ENCODE measurements at regions not wholly inside any gene's neighbourhood (a gene's known extent, or its start where the extent isn't known, plus 50 kb on each side); places are given as distances from the start of the nearest gene placed in this dataset.

GRCh38 chr6:126764671-126765070, 353.8 kb upstream of the RSPO3 start:
- DNase-seq: no peak

DNA sequence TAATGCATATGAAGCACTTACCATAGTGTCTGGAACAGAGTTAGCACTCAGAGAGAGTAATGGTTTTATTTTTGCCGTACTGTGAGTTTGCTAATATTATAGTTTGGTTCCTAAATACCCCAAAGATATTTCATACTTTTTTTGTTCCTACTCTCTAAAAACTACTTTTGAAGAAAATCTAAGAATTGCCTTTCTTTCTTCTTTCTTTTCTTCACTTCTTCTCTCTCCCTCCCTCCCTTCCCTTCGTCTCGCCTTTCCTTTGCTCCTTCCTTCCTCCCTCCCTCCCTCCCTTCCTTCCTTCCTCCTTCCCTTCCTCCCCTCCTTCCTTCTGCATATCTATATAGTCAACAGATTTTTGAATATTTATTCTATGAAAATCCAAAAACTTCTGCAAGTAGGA, 351.7 kb upstream of the RSPO3 start:
- DNase-seq: no peak

DNA sequence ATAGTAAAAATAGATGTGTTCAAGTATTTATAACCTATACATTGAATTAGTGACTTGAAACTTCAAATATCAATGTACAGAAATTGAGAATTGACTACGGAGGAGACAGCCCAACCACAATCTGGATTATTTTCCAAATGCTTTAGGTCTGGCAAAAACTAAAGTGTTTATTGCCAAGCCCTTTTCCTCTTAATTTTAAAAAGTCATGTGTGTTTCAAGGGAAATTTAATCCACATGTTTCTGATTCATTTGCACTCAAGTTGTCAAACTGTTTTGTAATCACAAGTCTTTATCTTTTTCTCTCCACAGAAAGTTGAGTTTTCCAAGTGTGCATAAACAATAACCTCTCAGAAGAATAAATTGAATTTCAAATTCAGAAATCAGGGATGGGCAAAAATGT, 350.8 kb upstream of the RSPO3 start:
- no peak for DNase-seq

GRCh38 chr6:126770176-126770575, 348.3 kb upstream of the RSPO3 start:
- DNase-seq: no peak

DNA sequence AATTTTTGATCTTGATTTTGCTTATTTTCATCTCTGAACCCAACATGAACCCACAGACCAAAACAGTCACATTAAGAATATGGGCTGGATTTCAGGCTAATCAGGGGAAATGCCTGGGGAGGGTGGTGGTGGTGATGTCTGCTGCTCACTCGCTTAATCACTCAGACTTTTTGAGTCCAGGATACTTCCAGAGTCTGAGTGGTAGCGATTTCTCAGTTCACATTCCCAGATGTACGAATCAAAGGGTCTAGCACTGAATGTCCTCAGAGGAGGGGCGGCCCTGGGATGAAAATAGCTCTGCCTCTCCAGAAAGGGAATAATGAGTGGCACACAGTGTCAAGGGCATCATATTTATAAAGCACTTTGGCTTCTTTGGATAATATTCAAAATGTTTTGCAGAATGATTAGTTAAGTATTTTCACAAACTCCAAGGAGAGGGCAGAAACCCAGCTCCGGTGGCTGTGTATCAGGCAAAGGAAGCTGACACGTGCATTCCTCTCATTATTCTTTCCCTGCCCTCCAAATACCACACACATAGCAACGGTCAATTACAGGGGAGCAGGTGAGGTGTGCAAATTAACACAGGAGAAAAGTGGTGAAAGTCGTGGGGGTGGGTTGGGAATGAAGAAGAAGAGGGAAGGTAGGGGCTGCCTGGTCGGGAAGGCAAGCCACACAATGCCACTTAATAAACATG, 345.2 kb upstream of the RSPO3 start:
- no peak for DNase-seq

DNA sequence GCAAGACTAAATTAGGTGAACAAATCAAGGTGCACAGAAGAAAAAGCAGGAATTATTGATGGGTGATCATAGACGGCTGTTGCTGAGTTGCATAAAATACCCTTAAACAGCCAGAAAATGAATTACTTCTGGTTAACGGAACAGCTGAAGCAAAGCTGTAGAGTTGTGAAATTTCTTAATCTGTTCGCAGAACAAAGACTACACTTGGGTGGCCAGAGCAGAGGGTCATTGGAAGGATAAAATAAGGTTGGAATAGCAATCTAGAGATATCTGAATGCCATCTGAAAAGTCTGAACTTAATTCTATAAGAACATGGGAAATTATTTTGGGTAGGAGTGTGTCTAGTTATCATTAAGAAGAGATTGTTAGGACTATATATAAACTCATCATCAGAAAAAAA, 339.1 kb upstream of the RSPO3 start:
- no peak for DNase-seq

- DNase-seq: no peak
Measured at GRCh38 chr6:126781582-126781981, 336.9 kb upstream of the RSPO3 start.

DNA sequence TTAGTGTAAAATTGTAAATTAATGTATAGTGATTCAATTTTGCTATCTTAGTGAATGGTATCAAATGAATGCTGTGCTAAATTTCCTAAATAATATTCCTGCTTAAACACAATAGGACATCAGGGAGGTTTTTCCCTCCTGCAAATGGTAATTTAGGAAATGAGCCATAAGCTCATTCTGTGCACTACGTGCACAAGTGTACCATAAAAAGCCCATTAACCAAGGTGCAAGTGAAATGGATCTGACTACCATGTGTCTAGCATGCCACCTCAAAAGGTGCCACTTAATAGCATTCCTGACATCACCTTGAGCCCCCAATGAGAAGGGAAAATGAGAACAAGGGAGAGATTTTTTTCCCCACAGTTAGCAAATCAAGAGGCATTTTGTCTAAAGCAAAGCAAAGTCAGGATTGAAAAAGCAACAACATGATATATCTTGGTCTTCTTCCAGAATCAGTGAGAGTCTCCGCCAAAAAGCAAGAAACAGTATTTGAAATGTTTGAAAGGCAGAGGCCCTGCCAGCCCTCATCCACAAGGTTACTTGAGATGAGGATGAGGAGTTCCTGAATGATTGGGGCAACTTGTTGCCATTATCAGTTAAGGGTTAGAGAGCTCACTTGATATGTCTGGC, 334.2 kb upstream of the RSPO3 start:
- DNase-seq: no peak

DNA sequence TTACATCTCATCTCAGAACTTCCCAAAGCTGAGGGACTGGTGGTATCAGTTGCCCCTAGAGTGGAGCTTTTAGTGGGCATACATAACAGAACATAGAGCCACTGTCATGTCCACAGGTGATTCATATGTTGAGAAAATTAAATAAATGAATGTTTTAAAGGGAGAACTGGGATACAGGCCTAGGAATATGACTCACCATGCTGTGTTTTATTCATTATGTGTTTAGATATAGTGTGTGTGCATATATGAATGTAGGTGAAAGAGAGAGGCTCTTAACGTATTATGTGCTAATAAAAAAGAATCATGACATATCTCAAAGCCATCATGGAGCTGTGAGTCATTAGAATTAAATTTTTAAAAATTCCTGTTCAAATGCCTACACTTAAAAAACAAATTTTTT, 332.2 kb upstream of the RSPO3 start:
- DNase-seq: no peak

DNA sequence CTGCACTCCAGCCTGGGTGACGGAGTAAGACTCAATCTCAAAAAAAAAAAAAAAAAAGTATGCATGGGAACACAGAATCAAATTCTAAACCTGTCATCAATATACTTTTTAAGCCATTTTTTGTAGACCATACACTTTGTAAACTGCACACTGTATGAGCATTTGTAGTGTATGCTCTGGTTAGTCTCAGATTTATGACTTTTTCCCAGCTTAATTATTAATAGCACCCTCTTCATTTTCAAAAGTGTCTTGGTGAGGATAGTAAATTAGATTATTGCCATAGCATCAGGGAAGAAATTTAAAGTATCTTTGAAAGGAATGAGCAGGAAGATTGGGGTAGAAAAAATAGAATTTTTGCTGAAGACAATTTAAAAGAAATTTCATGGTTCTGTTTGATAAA, 330.8 kb upstream of the RSPO3 start:
- no peak for DNase-seq

DNA sequence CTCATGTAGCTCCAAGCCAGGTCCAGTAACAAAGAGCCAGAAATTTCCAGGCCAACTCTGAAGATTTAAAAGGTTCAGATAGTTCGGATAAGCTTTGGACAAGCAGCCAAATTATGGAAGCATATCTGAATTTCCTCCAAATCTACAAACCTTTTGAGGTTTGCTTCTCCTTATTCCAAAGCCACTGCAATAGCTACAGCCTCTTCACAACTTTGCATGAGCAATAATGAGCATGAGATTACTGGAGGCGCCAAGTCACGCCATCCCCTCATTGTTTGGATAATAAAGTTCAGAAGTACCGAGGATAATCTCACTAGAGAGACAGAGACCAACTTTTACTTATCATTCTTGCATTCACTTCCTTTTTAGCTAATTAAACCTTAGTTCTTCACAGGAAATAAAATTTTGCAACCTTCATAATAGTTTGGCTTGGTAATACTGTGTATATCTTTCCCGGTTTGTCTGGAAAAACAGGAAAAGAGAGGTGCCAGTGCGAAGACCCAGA, 329.6 kb upstream of the RSPO3 start:
- no peak for DNase-seq

GRCh38 chr6:126792340-126793085, 326.0 kb upstream of the RSPO3 start:
- no peak for DNase-seq

GRCh38 chr6:126795161-126795560, 323.3 kb upstream of the RSPO3 start:
- DNase-seq: no peak

GRCh38 chr6:126797981-126798380, 320.5 kb upstream of the RSPO3 start:
- DNase-seq: no peak

GRCh38 chr6:126803769-126804168, 314.7 kb upstream of the RSPO3 start:
- DNase-seq: no peak

GRCh38 chr6:126804332-126805064, 314.0 kb upstream of the RSPO3 start:
- peak; percentile 15 for DNase-seq

- DNase-seq: no peak
Measured at GRCh38 chr6:126805861-126806260, 312.6 kb upstream of the RSPO3 start.

- no peak for DNase-seq
Measured at GRCh38 chr6:126807876-126808275, 310.6 kb upstream of the RSPO3 start.

DNA sequence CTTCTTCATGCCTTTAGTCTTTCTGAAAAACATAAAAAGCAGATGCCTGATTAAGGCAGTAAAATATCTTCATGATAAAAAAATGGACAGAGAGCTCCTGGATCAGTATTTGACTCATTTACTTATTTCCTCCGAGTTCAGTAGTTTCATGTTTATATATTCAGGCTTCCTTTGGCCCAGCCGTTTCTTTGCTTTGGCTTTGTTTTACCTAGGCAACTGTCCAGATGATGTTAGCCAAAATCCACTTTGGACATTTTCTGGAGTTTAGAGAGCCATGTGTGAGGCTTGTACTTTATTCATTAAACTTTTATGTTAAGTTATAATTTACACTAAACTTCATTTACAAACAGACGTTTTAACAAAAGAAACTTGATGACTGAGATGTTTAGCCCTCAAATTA, 307.1 kb upstream of the RSPO3 start:
- DNase-seq: no peak

DNA sequence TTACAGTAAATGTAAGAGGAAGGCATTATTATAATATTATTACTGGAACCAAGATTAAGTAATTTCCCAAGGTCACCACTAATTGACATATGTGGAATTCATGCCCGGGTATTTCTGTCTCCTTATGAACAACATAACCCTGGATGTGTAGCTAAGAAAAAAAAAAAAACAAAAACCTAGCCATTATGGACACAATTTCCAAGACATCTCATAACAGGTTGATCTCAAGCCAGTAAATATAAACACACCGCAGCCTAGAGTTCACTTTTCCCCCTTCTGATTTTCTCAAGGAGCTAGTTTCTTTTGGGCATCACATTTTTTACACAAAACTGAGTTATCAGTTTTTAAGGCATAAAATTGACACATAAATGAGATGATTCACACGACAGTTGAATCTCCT, 306.5 kb upstream of the RSPO3 start:
- no peak for DNase-seq

GRCh38 chr6:126812651-126813050, 305.8 kb upstream of the RSPO3 start:
- DNase-seq: no peak

GRCh38 chr6:126820634-126821033, 297.8 kb upstream of the RSPO3 start:
- no peak for DNase-seq

GRCh38 chr6:126821706-126822105, 296.8 kb upstream of the RSPO3 start:
- DNase-seq: no peak

Data from amniotic stem cell (primary cell).